ENCODE measurements at regions not wholly inside any gene's neighbourhood (a gene's known extent, or its start where the extent isn't known, plus 50 kb on each side); places are given as distances from the start of the nearest gene placed in this dataset.
"Not testable (repeated sequence)": the region's sequence is repeated elsewhere in the genome, so short reads cannot be mapped to it uniquely, and the experiment has no call there.

DNA sequence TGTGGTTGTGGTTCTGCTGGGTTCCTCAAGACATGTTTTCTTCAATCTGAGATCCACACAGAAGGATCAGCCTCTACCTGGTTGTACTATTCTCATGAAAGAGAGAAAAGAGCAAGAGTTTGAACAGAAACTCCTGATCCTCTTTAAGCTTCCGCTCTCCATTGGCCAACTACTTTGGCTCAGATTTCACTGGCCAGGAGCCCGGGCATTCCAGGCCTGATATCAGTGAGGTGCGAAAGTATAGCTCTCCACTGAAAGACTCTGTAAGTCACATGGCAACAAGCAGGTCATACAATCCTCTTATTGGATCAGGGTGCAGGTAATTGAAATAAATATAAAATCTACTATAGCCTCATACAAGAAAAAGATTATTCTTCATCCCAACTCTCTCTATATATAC, 920.5 kb downstream of the TLE4 start:
- no peaks in the 10 kb centered on the region for H3K27me3 ChIP-seq
- WGBS, 2 donors (ENCODE audit: low coverage in 1 of 2), result 30 to 55% methylated on average over 3 of the region's 3 CpGs
- no peak overlapping the region for H3K4me3 ChIP-seq
- H3K9me3 ChIP-seq, result peaks cover 0 to 8% (median 0%) of the 10 kb centered on the region in 3 donors
- H3K36me3 ChIP-seq, result no peaks in the 10 kb centered on the region
- ATAC-seq, result no peak
- no peaks in the 10 kb centered on the region for H3K4me1 ChIP-seq
- no peak overlapping the region for H3K27ac ChIP-seq
- TF ChIP-seq EP300 (IDR thresholded peaks at IDR 0.05), result no peak
- no peak for TF ChIP-seq POLR2AphosphoS5 (IDR thresholded peaks at IDR 0.05)
- TF ChIP-seq, protein P1, sequence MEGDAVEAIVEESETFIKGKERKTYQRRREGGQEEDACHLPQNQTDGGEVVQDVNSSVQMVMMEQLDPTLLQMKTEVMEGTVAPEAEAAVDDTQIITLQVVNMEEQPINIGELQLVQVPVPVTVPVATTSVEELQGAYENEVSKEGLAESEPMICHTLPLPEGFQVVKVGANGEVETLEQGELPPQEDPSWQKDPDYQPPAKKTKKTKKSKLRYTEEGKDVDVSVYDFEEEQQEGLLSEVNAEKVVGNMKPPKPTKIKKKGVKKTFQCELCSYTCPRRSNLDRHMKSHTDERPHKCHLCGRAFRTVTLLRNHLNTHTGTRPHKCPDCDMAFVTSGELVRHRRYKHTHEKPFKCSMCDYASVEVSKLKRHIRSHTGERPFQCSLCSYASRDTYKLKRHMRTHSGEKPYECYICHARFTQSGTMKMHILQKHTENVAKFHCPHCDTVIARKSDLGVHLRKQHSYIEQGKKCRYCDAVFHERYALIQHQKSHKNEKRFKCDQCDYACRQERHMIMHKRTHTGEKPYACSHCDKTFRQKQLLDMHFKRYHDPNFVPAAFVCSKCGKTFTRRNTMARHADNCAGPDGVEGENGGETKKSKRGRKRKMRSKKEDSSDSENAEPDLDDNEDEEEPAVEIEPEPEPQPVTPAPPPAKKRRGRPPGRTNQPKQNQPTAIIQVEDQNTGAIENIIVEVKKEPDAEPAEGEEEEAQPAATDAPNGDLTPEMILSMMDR (IDR thresholded peaks at IDR 0.05), result no peak
- TF ChIP-seq POLR2A (IDR thresholded peaks at IDR 0.05), result no peak

DNA sequence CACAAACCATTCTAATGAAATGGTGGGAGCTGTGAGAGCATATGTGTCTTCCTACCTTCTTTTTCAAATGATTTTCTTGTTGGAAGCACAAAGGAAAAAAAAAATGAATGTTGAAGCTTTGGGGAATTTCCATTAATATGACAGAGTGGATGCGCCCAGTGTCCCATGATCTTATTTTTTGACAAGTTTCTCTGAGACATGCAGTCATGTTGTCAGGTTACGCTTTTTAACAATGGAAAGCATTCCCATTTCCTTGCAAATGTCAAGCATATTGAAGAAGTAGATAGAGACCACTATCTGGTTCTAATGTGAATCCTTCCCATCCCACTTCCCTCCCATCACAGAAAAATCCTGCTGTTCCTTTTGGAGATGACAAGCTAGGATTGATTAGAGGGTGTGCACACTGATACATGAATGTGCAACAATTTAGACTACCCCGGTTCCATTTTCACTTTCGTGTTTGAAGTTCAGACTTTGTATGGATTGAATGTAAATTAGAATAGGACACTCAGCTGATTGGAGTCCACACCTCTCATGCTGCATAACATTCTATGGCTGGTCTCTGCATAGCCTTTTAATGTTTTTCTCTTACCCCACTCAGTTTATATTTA, 919.4 kb downstream of the TLE4 start:
- Histone ChIP-seq H3K27me3 (no peaks in the 10 kb centered on the region), H3K4me3 (no peak overlapping the region), H3K4me1 (no peaks in the 10 kb centered on the region), H3K36me3 (no peaks in the 10 kb centered on the region), H3K9me3 (peaks cover 0 to 8% (median 0%) of the 10 kb centered on the region in 3 donors), H3K27ac (no peak overlapping the region)
- 88 to 96% methylated on average over 4 of the region's 4 CpGs for WGBS, 2 donors (ENCODE audit: low coverage in 1 of 2)
- no peak for ATAC-seq
- TF ChIP-seq EP300 (IDR thresholded peaks at IDR 0.05) (no peak), POLR2A (IDR thresholded peaks at IDR 0.05) (no peak), POLR2AphosphoS5 (IDR thresholded peaks at IDR 0.05) (no peak)
- TF ChIP-seq, protein P1 (IDR thresholded peaks at IDR 0.05), result no peak

DNA sequence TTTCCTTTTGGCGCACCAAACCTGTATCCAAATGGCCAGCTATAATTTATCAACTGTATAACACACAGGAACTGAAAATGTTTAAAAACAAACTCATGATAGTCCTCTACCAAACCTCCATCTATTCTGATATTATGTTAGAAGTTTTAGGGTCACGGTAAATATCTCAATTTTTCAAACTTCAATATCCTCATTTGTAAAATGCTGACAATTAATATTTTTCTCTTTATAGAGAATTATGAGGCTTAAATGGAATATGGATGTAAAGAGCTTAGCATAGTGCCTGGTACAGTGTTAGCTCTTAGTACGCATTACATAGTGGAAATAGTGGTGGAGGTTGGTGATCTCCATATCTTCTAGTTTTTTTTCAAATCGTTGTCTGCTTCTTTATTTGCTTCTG, 917.6 kb downstream of the TLE4 start:
- Histone ChIP-seq H3K9me3 (no peaks in the 10 kb centered on the region), H3K27me3 (no peaks in the 10 kb centered on the region), H3K4me1 (no peaks in the 10 kb centered on the region), H3K36me3 (no peaks in the 10 kb centered on the region), H3K27ac (no peak overlapping the region), H3K4me3 (no peak overlapping the region)
- TF ChIP-seq EP300 (IDR thresholded peaks at IDR 0.05) (no peak), POLR2A (IDR thresholded peaks at IDR 0.05) (no peak), POLR2AphosphoS5 (IDR thresholded peaks at IDR 0.05) (no peak)
- TF ChIP-seq, protein P1 (IDR thresholded peaks at IDR 0.05), result no peak
- 85 to 88% methylated on average over 4 of the region's 4 CpGs for WGBS, 2 donors (ENCODE audit: low coverage in 1 of 2)
- no peak for ATAC-seq

DNA sequence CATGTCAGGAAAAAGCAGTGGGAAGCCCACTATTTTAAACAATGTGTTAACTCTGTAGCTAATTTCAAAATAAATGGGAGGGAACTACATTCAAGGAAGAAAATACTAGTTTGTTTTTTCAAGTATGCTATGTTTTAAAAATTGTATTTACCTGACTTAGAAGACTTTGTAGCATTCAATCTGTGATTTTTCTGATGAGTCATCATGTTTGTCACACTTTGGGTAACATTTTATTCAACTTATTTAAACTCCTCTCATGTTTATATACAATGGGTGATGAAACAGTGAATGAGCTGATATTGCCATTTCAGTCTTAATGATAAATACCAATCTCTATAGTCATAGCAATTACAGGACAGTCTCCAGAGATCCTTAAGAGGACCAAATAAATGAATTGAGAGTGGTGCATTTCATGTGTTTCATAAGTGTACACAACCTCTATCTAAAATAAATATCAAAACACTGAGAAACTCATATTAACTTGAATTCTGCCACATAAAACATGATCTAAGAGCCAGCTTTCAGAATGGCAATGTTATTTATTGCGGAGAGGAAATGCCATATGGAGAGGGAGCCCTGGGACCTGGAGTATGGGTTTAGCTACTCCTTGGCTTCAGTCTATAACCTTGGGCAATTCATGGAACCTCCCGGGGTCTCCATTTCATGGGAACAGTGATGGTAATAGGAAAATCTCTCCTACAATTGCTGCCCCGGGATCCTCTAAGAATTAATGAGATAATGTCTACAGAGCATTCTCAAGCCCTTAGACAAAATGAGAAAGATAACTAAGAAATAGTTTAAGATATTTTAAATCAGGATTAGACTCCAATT, 913.9 kb downstream of the TLE4 start:
- ATAC-seq, result no peak
- Histone ChIP-seq H3K4me3 (no peak overlapping the region), H3K36me3 (no peaks in the 10 kb centered on the region), H3K27ac (no peak overlapping the region), H3K4me1 (no peaks in the 10 kb centered on the region), H3K9me3 (peaks cover 0 to 26% (median 0%) of the 10 kb centered on the region in 3 donors), H3K27me3 (no peaks in the 10 kb centered on the region)
- no peak for TF ChIP-seq POLR2A (IDR thresholded peaks at IDR 0.05)
- TF ChIP-seq EP300 (IDR thresholded peaks at IDR 0.05), result no peak
- no peak for TF ChIP-seq POLR2AphosphoS5 (IDR thresholded peaks at IDR 0.05)
- TF ChIP-seq, protein P1 (IDR thresholded peaks at IDR 0.05), result no peak
- WGBS, 2 donors (ENCODE audit: low coverage in 1 of 2), result 82 to 85% methylated on average over 2 to 3 of the region's 3 CpGs

DNA sequence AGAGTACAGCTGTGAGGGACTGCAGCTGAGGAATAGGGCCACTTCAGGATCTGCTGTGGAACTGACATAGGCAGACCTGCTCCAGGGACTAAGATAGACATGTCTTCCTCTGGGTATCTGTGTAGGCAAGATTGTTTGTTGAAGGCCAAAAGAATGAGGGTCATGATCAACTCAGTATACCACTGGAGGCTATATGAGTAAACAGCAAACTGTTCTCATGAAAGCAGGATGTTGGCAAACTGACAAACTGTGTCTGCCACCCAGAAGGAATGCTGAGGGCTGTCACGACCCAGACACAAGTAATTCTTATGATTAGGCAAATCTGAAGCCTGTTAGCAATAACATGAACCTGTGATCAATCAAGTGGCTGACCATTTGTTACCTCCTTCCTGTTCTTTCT, 910.5 kb downstream of the TLE4 start:
- H3K4me1 ChIP-seq, H3K36me3 ChIP-seq, H3K4me3 ChIP-seq, H3K27me3 ChIP-seq, H3K27ac ChIP-seq, ATAC-seq: not testable (repeated sequence)
- WGBS, 2 donors (ENCODE audit: low coverage in 1 of 2), result 44% methylated on average over 1 of the region's 1 CpG
- H3K9me3 ChIP-seq, result peaks cover 0 to 34% (median 0%) of the 10 kb centered on the region in 3 donors
